Choroid plexus epithelial cell (primary cell): ENCODE measurements at regions not wholly inside any gene's neighbourhood (a gene's known extent, or its start where the extent isn't known, plus 50 kb on each side); places are given as distances from the start of the nearest gene placed in this dataset.

Source experiments
- DNase-seq: peaks from one replicate; pipeline ENCODE4 v3.0.0-alpha.2; 2010; ENCODE audit warnings: low read depth
- H3K4me3 ChIP-seq: 2 replicates; pipeline ENCODE4 v1.5.1; 2011; ENCODE audit warnings: low read depth, mild to moderate bottlenecking, control low read depth, low read length, moderate library complexity
- TF ChIP-seq, protein P1 (sequence below): conservative IDR thresholded peaks from 2 replicates; pipeline ENCODE4 v1.5.1; 2011; ENCODE audit warnings: low read depth, mild to moderate bottlenecking, control low read depth, inconsistent platforms, low read length, moderate library complexity

DNA sequence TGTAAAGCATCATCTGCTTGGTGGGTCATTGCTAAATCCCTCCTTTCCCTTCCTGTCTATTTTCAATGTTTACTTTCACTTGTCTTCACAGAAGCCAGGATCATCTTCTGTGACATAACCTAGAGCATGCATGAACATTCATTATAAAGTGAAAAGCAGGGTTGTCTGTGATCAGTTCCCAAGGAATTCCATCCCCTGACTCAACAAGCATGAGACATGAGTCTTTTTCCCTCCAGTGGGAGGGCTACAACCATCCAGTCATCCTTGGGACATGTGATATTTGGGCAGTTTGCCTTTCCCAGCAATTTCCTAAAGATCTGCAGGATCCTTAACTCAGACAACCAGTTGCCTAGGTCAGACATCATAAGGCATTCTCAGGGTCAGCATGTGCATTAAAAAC, 166.3 kb upstream of the TMEM196 start:
- TF ChIP-seq, protein P1, sequence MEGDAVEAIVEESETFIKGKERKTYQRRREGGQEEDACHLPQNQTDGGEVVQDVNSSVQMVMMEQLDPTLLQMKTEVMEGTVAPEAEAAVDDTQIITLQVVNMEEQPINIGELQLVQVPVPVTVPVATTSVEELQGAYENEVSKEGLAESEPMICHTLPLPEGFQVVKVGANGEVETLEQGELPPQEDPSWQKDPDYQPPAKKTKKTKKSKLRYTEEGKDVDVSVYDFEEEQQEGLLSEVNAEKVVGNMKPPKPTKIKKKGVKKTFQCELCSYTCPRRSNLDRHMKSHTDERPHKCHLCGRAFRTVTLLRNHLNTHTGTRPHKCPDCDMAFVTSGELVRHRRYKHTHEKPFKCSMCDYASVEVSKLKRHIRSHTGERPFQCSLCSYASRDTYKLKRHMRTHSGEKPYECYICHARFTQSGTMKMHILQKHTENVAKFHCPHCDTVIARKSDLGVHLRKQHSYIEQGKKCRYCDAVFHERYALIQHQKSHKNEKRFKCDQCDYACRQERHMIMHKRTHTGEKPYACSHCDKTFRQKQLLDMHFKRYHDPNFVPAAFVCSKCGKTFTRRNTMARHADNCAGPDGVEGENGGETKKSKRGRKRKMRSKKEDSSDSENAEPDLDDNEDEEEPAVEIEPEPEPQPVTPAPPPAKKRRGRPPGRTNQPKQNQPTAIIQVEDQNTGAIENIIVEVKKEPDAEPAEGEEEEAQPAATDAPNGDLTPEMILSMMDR: no peak
- H3K4me3 ChIP-seq: no peak overlapping the region
- DNase-seq: peak; percentile 52

DNA sequence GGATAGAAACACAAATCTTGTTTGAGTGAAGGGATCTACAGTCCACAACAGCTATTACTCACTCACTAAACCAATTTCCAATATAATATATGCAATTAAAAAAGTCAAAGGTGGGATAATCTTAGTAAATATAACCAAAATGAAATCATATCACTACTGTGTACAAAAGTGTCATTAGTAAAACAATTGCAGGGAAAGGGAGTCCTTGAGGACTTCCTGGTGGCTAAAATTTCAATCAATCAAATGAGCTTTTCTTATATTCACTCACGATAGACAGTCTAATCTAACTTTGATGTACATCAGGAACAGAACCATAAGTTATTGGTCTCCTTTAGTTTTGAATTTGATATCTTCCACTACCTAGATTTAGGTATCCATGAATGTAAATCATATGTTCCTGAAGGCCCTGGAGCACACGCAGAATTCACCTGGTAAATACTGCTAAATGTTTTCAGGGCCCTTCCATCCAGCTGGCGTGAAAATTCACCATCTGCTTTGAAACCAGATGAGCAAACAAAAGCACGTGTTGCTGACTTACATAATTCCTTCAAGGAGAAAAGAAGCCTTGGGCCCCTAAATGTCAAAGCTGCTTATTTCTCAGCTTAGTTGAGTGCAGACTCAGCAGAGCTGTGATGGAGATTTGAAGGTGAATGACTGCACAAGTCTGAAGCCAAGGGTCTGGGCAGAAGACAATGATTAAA, 159.3 kb upstream of the TMEM196 start:
- DNase-seq: no peak
- H3K4me3 ChIP-seq: no peak overlapping the region

DNA sequence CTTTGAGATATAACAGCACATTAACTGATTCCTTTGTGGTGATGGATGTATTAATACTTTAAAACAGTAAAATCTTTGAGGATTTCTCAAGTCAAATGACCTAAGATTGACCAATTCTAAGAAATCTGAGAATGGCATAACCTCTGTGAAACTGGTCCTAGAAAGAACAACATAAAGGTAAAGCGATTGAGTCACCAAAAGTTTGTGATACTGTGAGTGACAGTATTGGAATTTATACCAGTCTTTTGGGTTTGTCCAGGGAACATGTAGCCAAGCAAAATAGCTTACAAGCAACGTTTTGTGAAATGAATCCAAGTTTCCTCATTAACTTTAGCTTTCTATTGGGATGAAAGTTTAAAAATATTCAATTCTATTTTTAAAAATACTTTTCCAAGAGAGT, 157.4 kb upstream of the TMEM196 start:
- DNase-seq: no peak
- H3K4me3 ChIP-seq: no peak overlapping the region
- TF ChIP-seq, protein P1: no peak

More for the DNA sequence above, 159.3 kb upstream of the TMEM196 start:
- TF ChIP-seq, protein P1: no peak

DNA sequence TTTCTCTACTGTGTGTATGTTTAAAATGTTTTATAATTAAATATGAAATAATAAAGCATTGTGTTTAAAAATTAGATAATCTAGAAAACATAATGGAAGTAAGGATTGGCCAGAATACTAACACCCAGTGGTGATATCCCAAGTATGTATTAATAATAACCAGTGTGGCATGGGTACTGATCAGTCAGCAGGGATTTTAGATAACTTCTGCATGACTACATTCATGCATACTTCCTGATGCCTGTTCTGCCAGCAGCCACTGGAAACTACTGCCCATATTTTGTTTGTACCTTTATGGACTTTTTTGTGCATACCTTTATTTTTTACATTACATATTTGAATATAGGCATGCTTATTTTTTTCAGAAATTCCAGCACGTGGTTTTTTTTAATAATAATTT, 156.6 kb upstream of the TMEM196 start:
- DNase-seq: no peak
- H3K4me3 ChIP-seq: no peak overlapping the region
- TF ChIP-seq, protein P1: no peak

DNA sequence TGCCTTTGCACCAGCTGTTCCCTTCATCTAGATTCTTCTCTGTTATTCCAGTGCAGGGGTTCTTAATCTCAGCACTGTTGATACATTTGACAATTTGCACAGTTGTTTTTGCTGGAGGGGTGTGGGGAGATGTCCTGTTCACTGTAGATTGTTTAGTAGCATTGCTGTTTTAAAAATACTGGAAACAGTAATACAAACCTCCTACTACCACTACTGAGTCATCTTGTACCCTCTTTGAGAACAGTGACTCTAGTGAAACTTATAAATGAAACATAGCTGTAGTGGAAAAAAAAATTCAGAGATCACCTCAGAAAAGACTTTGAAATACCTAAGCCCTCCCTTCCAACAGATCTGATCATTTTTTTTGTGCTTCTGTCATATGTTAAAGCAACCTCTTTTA, 154.8 kb upstream of the TMEM196 start:
- TF ChIP-seq, protein P1: no peak
- no peak for DNase-seq
- H3K4me3 ChIP-seq: no peak overlapping the region

DNA sequence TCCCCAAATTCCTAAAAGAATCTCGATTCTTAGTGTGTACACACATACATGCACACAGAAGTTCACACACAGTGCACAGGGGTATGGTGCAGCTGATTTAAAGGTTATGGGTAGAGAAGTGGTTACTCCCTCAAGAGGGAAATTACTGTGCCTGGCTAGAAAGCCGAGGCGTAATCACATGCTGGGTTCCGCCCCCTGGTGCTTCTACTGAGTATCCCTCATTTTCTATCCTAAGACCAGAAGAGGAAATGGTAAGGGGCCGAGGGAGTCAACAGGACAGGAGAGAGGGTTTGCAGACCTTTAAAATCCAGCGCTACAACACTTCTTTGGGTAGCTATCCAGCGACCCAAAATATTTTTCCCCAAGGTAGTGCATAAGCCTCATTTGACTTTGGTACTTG, 147.3 kb upstream of the TMEM196 start:
- TF ChIP-seq, protein P1: peak; percentile 13
- no peak for DNase-seq
- H3K4me3 ChIP-seq: no peak overlapping the region

DNA sequence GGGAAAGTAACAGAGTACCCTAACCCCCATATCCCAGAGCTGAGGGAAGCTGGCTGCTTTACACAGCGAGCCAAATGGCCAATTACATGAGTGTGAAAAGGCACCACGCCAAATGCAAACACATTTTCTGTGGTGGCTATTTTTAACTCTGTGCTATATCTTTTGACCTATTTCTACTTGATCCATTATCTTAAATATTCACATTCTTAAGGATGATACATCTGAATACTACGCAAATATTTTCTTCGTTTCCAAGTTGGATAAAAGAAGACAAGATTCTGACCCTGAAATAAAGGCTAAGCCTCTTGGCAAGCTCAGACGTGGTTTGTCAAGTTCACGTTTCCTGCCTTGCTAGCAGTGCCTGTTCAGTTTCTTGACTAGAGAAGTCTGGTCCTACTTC, 146.7 kb upstream of the TMEM196 start:
- H3K4me3 ChIP-seq: no peak overlapping the region
- TF ChIP-seq, protein P1: no peak
- peak; percentile 90 for DNase-seq
